HepG2 (cell line): ENCODE measurements at regions not wholly inside any gene's neighbourhood (a gene's known extent, or its start where the extent isn't known, plus 50 kb on each side); places are given as distances from the start of the nearest gene placed in this dataset.

Experiments
- CTCF ChIP-seq: sonication (generic); formaldehyde crosslinking; IDR thresholded peaks from 2 replicates; pipeline ENCODE4 v1.5.0; 2020; ENCODE audit warnings: mild to moderate bottlenecking, missing genetic modification reagents, moderate library complexity
- DNMT3B ChIP-seq: conservative IDR thresholded peaks from 2 replicates; pipeline ENCODE4 v1.6.1; 2016; ENCODE audit warnings: missing biosample characterization, control low read depth
- ELF1 ChIP-seq: sonication (generic); formaldehyde crosslinking; IDR thresholded peaks from 2 replicates; pipeline ENCODE4 v1.4.0; 2020; ENCODE audit warnings: missing genetic modification reagents
- FOXP1 ChIP-seq, 2 experiments: fragments of 450-650 bp in 1 of 2; IDR thresholded peaks; 2 replicates each; pipeline ENCODE4 v1.6.1; 2017 to 2018; ENCODE audit warnings: antibody characterized with exemption in 1 of 2
- HDAC2 ChIP-seq: sonication (generic); formaldehyde crosslinking; IDR thresholded peaks from 2 replicates; pipeline ENCODE4 v1.4.0; 2020; ENCODE audit warnings: missing genetic modification reagents
- HOXA7 ChIP-seq: sonication (generic); formaldehyde crosslinking; IDR thresholded peaks from 2 replicates; pipeline ENCODE4 v1.8.1; 2022; ENCODE audit warnings: mild to moderate bottlenecking, missing genetic modification reagents, moderate library complexity
- ONECUT2 ChIP-seq: sonication (generic); formaldehyde crosslinking; IDR thresholded peaks from 2 replicates; pipeline ENCODE4 v1.4.0; 2020; ENCODE audit warnings: missing genetic modification reagents
- POLR2AphosphoS2 ChIP-seq: IDR thresholded peaks from 2 replicates; pipeline ENCODE4 v1.6.1; 2011; ENCODE audit warnings: low read depth, low read length, improper control_type of control experiment
- RAD21 ChIP-seq: fragments of 450-650 bp; formaldehyde crosslinking; IDR thresholded peaks from 2 replicates; pipeline ENCODE4 v1.5.0; 2020; ENCODE audit warnings: mild to moderate bottlenecking
- RFX5 ChIP-seq: IDR thresholded peaks from 2 replicates; pipeline ENCODE4 v1.6.1; 2011; ENCODE audit warnings: low read depth, low read length, improper control_type of control experiment
- ZBTB33 ChIP-seq: sonication (generic); formaldehyde crosslinking; IDR thresholded peaks from 2 replicates; pipeline ENCODE4 v1.4.0; 2020; ENCODE audit warnings: missing genetic modification reagents
- ZNF546 ChIP-seq: sonication (generic); formaldehyde crosslinking; conservative IDR thresholded peaks from 2 replicates; pipeline ENCODE4 v1.8.1; 2023; ENCODE audit warnings: mild to moderate bottlenecking, missing genetic modification reagents
- TF ChIP-seq, protein P1 (sequence below), 2 experiments: sonication (generic) in 1 of 2; formaldehyde crosslinking in 1 of 2; IDR thresholded peaks; 2 replicates each; pipeline versions ENCODE4 v1.4.0 to v1.6.1; 2018 to 2020; ENCODE audit warnings: missing genetic modification reagents in 2 of 2, borderline replicate concordance in 1 of 2, low read depth in 1 of 2, mild to moderate bottlenecking in 1 of 2, missing biosample characterization in 1 of 2

DNA sequence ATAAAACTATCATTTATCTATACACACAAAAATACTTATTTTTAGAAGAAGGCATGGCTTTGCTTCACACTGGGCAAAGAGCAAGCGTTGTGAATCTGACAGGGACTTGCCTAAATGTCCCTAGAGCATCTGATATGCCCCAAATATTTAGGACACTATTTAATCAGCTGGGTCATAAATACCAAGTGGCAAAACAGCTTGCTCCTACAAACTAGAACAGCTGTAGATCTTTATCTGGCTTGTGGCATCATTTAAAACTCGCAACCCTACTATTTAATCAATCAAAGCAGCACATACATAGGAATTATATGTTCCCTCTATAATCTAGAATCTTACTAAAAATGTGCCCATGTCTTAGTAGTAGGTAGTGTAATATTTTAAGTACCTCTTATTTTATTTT lies 999.5 kb downstream of the JRKL start:
- no peak for TF ChIP-seq POLR2AphosphoS2
- TF ChIP-seq HOXA7 (CRISPR knock-in tag): no peak
- no peak for TF ChIP-seq ONECUT2 (CRISPR knock-in tag)
- no peak for TF ChIP-seq DNMT3B
- no peak for TF ChIP-seq ELF1 (CRISPR knock-in tag)
- no peak for TF ChIP-seq RFX5
- TF ChIP-seq FOXP1 (IDR thresholded peaks at IDR 0.05): no peak
- no peak for TF ChIP-seq FOXP1 (CRISPR knock-in tag; IDR thresholded peaks at IDR 0.05)
- TF ChIP-seq HDAC2 (CRISPR knock-in tag): no peak
- TF ChIP-seq ZNF546 (CRISPR knock-in tag): no peak
- no peak for TF ChIP-seq CTCF
- TF ChIP-seq, protein P1, sequence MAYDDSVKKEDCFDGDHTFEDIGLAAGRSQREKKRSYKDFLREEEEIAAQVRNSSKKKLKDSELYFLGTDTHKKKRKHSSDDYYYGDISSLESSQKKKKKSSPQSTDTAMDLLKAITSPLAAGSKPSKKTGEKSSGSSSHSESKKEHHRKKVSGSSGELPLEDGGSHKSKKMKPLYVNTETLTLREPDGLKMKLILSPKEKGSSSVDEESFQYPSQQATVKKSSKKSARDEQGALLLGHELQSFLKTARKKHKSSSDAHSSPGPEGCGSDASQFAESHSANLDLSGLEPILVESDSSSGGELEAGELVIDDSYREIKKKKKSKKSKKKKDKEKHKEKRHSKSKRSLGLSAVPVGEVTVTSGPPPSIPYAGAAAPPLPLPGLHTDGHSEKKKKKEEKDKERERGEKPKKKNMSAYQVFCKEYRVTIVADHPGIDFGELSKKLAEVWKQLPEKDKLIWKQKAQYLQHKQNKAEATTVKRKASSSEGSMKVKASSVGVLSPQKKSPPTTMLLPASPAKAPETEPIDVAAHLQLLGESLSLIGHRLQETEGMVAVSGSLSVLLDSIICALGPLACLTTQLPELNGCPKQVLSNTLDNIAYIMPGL (CRISPR knock-in tag; IDR thresholded peaks at IDR 0.05; ENCODE audit: borderline replicate concordance in 1 of 2, low read depth in 1 of 2): no peak
- no peak for TF ChIP-seq RAD21
- no peak for TF ChIP-seq ZBTB33 (CRISPR knock-in tag)
